ENCODE measurements at regions not wholly inside any gene's neighbourhood (a gene's known extent, or its start where the extent isn't known, plus 50 kb on each side); places are given as distances from the start of the nearest gene placed in this dataset.

GRCh38 chr19:31415322-31415721, 66.1 kb upstream of the TSHZ3 start:
- TF ChIP-seq CTCF (IDR thresholded peaks at IDR 0.05; ENCODE audit: low read depth, low read length) (no peak), EZH2phosphoT487 (IDR thresholded peaks at IDR 0.05; ENCODE audit: low read depth) (no peak)

Data from OCI-LY3 (cell line).